ENCODE measurements at regions not wholly inside any gene's neighbourhood (a gene's known extent, or its start where the extent isn't known, plus 50 kb on each side); places are given as distances from the start of the nearest gene placed in this dataset.

DNA sequence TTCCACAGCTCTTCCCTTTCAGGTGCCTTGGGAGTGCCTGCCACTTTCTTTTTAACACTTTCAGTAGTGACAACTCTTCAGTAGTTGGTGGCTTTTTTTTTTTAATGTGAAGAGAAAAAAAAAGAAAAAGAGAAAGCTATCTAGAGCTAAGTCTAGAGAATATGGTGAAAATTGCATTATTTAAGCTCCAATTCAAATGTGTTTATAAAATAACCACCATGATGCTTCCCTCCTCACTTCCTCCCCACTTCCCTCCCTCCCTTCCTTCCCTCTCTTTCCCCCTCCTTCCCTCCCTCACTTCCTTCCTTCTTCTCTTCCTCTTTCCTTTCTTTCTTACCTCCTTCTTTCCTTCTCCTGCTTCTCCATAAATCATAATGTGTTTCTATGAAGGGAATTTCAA, 456.7 kb upstream of the ACTBL2 start:
- POLR2A ChIA-PET: no interaction called here
- H2AFZ ChIP-seq (ENCODE audit: low read depth): no peak overlapping the region
- CTCF ChIA-PET: interaction anchor here (1.3 kb wide), 1 partner anchor 19 kb away, joined by 3 read pairs; no protein-coding TSS in a partner anchor

DNA sequence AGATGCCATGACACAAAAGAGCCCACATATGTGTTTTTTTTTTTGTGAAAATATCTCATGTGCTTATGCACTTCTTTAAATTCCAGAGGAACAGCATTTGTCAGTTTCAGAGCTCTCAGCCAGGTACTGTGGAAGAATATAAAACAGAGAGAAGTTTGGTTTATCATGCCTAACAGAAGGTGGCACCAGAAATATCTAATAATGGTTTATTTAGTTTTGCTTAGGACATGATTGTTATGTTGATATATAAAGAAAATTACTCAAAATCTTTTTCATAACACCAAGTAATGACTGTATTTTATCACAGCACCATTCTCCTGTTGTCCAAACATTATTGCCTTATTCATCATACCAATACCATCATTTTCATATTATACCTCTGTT, 455.6 kb upstream of the ACTBL2 start:
- DNase-seq: no peak
- H4K20me1 ChIP-seq (ENCODE audit: insufficient read depth): no peaks in the 10 kb centered on the region
- no peak overlapping the region for H3K9ac ChIP-seq
- CTCF ChIA-PET: interaction anchor here (0.6 kb wide), 1 partner anchor 1848 kb away, joined by 3 read pairs; no protein-coding TSS in a partner anchor
- no peaks in the 10 kb centered on the region for H3K79me2 ChIP-seq (ENCODE audit: insufficient read depth)
- no peak overlapping the region for H3K27ac ChIP-seq (ENCODE audit: low read depth in 2 of 2, low read length in 1 of 2)
- H3K36me3 ChIP-seq (replicated peaks in 1 of 2; ENCODE audit: control insufficient read depth in 1 of 2, insufficient read depth in 2 of 2, low read length in 1 of 2): no peaks in the 10 kb centered on the region
- no peaks in the 10 kb centered on the region for H3K9me3 ChIP-seq
- POLR2A ChIA-PET: no interaction called here
- H3K9me2 ChIP-seq: no peaks in the 10 kb centered on the region
- H3K27me3 ChIP-seq (ENCODE audit: insufficient read depth): no peaks in the 10 kb centered on the region
- no peak overlapping the region for H3K4me3 ChIP-seq (ENCODE audit: low read depth in 2 of 2, low read length in 1 of 2)
- no peaks in the 10 kb centered on the region; a peak in 1 of 4 replicates for H3K4me1 ChIP-seq (ENCODE audit: control insufficient read depth in 1 of 2, insufficient read depth in 2 of 2, low read depth in 1 of 2, low read length in 1 of 2)
- H3K4me2 ChIP-seq: no peak overlapping the region
- no peaks in the 10 kb centered on the region for H3F3A ChIP-seq (replicated peaks; ENCODE audit: insufficient read depth)
- H2AFZ ChIP-seq (ENCODE audit: low read depth): 0 out of 2 replicates have a peak overlapping the region, but pooled peaks have one; percentile 2
- TF ChIP-seq, protein P1, sequence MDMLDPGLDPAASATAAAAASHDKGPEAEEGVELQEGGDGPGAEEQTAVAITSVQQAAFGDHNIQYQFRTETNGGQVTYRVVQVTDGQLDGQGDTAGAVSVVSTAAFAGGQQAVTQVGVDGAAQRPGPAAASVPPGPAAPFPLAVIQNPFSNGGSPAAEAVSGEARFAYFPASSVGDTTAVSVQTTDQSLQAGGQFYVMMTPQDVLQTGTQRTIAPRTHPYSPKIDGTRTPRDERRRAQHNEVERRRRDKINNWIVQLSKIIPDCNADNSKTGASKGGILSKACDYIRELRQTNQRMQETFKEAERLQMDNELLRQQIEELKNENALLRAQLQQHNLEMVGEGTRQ (IDR thresholded peaks at IDR 0.05; ENCODE audit: borderline replicate concordance, low read depth, low read length): no peak
- TF ChIP-seq EP300 (IDR thresholded peaks at IDR 0.05; ENCODE audit: borderline replicate concordance in 1 of 2, low read depth in 1 of 2, low read length in 1 of 2) (no peak), RAD21 (IDR thresholded peaks at IDR 0.05; ENCODE audit: low read length) (no peak), TEAD4 (IDR thresholded peaks at IDR 0.05; ENCODE audit: borderline replicate concordance, insufficient read depth) (no peak), TAF1 (IDR thresholded peaks at IDR 0.05; ENCODE audit: borderline replicate concordance, low read depth, low read length) (no peak), SMC3 (IDR thresholded peaks at IDR 0.05; ENCODE audit: low read depth, low read length) (no peak), FOXJ3 (CRISPR knock-in tag; IDR thresholded peaks at IDR 0.05) (no peak)
- TF ChIP-seq, protein P2, sequence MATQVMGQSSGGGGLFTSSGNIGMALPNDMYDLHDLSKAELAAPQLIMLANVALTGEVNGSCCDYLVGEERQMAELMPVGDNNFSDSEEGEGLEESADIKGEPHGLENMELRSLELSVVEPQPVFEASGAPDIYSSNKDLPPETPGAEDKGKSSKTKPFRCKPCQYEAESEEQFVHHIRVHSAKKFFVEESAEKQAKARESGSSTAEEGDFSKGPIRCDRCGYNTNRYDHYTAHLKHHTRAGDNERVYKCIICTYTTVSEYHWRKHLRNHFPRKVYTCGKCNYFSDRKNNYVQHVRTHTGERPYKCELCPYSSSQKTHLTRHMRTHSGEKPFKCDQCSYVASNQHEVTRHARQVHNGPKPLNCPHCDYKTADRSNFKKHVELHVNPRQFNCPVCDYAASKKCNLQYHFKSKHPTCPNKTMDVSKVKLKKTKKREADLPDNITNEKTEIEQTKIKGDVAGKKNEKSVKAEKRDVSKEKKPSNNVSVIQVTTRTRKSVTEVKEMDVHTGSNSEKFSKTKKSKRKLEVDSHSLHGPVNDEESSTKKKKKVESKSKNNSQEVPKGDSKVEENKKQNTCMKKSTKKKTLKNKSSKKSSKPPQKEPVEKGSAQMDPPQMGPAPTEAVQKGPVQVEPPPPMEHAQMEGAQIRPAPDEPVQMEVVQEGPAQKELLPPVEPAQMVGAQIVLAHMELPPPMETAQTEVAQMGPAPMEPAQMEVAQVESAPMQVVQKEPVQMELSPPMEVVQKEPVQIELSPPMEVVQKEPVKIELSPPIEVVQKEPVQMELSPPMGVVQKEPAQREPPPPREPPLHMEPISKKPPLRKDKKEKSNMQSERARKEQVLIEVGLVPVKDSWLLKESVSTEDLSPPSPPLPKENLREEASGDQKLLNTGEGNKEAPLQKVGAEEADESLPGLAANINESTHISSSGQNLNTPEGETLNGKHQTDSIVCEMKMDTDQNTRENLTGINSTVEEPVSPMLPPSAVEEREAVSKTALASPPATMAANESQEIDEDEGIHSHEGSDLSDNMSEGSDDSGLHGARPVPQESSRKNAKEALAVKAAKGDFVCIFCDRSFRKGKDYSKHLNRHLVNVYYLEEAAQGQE (IDR thresholded peaks at IDR 0.05; ENCODE audit: low read depth, low read length): no peak
- TF ChIP-seq, protein P3, sequence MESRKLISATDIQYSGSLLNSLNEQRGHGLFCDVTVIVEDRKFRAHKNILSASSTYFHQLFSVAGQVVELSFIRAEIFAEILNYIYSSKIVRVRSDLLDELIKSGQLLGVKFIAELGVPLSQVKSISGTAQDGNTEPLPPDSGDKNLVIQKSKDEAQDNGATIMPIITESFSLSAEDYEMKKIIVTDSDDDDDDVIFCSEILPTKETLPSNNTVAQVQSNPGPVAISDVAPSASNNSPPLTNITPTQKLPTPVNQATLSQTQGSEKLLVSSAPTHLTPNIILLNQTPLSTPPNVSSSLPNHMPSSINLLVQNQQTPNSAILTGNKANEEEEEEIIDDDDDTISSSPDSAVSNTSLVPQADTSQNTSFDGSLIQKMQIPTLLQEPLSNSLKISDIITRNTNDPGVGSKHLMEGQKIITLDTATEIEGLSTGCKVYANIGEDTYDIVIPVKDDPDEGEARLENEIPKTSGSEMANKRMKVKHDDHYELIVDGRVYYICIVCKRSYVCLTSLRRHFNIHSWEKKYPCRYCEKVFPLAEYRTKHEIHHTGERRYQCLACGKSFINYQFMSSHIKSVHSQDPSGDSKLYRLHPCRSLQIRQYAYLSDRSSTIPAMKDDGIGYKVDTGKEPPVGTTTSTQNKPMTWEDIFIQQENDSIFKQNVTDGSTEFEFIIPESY (IDR thresholded peaks at IDR 0.05; ENCODE audit: borderline replicate concordance, low read depth): no peak
- TF ChIP-seq, protein P4, sequence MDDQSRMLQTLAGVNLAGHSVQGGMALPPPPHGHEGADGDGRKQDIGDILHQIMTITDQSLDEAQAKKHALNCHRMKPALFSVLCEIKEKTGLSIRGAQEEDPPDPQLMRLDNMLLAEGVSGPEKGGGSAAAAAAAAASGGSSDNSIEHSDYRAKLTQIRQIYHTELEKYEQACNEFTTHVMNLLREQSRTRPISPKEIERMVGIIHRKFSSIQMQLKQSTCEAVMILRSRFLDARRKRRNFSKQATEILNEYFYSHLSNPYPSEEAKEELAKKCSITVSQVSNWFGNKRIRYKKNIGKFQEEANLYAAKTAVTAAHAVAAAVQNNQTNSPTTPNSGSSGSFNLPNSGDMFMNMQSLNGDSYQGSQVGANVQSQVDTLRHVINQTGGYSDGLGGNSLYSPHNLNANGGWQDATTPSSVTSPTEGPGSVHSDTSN (IDR thresholded peaks at IDR 0.05): no peak
- TF ChIP-seq, protein P5, sequence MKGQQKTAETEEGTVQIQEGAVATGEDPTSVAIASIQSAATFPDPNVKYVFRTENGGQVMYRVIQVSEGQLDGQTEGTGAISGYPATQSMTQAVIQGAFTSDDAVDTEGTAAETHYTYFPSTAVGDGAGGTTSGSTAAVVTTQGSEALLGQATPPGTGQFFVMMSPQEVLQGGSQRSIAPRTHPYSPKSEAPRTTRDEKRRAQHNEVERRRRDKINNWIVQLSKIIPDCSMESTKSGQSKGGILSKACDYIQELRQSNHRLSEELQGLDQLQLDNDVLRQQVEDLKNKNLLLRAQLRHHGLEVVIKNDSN (IDR thresholded peaks at IDR 0.05; ENCODE audit: borderline replicate concordance, low read depth): no peak

More for the DNA sequence above, 456.7 kb upstream of the ACTBL2 start:
- H3F3A ChIP-seq (replicated peaks; ENCODE audit: insufficient read depth): no peaks in the 10 kb centered on the region
- no peaks in the 10 kb centered on the region for H3K9me3 ChIP-seq
- H3K4me3 ChIP-seq (ENCODE audit: low read depth in 2 of 2, low read length in 1 of 2): no peak overlapping the region
- no peaks in the 10 kb centered on the region; a peak in 1 of 4 replicates for H3K4me1 ChIP-seq (ENCODE audit: control insufficient read depth in 1 of 2, insufficient read depth in 2 of 2, low read depth in 1 of 2, low read length in 1 of 2)
- no peak for DNase-seq
- no peak overlapping the region for H3K4me2 ChIP-seq
- no peaks in the 10 kb centered on the region for H3K36me3 ChIP-seq (replicated peaks in 1 of 2; ENCODE audit: control insufficient read depth in 1 of 2, insufficient read depth in 2 of 2, low read length in 1 of 2)
- H3K9me2 ChIP-seq: no peaks in the 10 kb centered on the region
- no peak overlapping the region for H3K9ac ChIP-seq
- no peak for TF ChIP-seq POLR2AphosphoS5 (IDR thresholded peaks at IDR 0.05; ENCODE audit: low read depth, low read length)
- TF ChIP-seq TAF1 (IDR thresholded peaks at IDR 0.05; ENCODE audit: borderline replicate concordance, low read depth, low read length): no peak
- TF ChIP-seq MEF2A (IDR thresholded peaks at IDR 0.05; ENCODE audit: borderline replicate concordance, low read depth): no peak
- no peak for TF ChIP-seq RFX5 (IDR thresholded peaks at IDR 0.05; ENCODE audit: low read length)
- no peak for TF ChIP-seq FOSL2 (IDR thresholded peaks at IDR 0.05; ENCODE audit: borderline replicate concordance, low read depth)
- no peak for TF ChIP-seq RAD21 (IDR thresholded peaks at IDR 0.05; ENCODE audit: low read length)
- no peak for TF ChIP-seq FOXJ3 (CRISPR knock-in tag; IDR thresholded peaks at IDR 0.05)
- TF ChIP-seq, protein P6, sequence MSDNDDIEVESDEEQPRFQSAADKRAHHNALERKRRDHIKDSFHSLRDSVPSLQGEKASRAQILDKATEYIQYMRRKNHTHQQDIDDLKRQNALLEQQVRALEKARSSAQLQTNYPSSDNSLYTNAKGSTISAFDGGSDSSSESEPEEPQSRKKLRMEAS (IDR thresholded peaks at IDR 0.05; ENCODE audit: low read depth): no peak
- no peak for TF ChIP-seq CHD2 (IDR thresholded peaks at IDR 0.05; ENCODE audit: low read length, partially characterized antibody)
- no peak for TF ChIP-seq RCOR1 (IDR thresholded peaks at IDR 0.05; ENCODE audit: low read length)
- TF ChIP-seq YY1 (IDR thresholded peaks at IDR 0.05; ENCODE audit: low read depth): no peak
- no peak for TF ChIP-seq JUND (IDR thresholded peaks at IDR 0.05)
- TF ChIP-seq NFIC (IDR thresholded peaks at IDR 0.05; ENCODE audit: borderline replicate concordance): no peak
- TF ChIP-seq EZH2phosphoT487 (IDR thresholded peaks at IDR 0.05; ENCODE audit: borderline replicate concordance, low read depth): no peak
- no peak for TF ChIP-seq ELF1 (IDR thresholded peaks at IDR 0.05)
- H3K27ac ChIP-seq (ENCODE audit: low read depth in 2 of 2, low read length in 1 of 2): no peak overlapping the region
- no peaks in the 10 kb centered on the region for H3K27me3 ChIP-seq (ENCODE audit: insufficient read depth)
- no peaks in the 10 kb centered on the region for H4K20me1 ChIP-seq (ENCODE audit: insufficient read depth)
- H3K79me2 ChIP-seq (ENCODE audit: insufficient read depth): no peaks in the 10 kb centered on the region
